ENCODE measurements at regions not wholly inside any gene's neighbourhood (a gene's known extent, or its start where the extent isn't known, plus 50 kb on each side); places are given as distances from the start of the nearest gene placed in this dataset.

DNA sequence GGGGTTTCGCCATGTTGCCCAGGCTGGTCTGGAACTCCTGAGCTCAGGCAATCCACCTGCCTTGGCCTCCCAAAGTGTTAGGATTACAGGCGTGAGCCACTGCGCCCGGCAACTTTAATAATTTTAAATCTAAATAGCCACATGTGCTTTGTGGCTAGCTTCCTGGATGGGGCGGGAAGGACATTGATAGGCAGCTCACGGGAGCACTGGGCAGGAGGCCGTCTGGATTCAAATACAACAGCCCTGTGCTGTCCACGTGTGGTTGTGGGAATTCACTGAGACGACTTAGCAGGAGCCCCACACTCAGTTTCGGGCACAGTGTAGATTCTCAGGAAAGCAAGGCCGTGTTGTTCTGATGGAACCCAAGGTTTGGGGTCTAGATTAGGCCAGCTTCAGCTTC lies 177.1 kb downstream of the ETS2 start:
- no peaks in the 10 kb centered on the region for H3K36me3 ChIP-seq
- H3K27me3 ChIP-seq, result no peaks in the 10 kb centered on the region
- H4K20me1 ChIP-seq, result no peaks in the 10 kb centered on the region
- H3K9ac ChIP-seq, result no peak overlapping the region
- no peaks in the 10 kb centered on the region for H3K9me3 ChIP-seq
- H3K4me1 ChIP-seq, result peaks cover 89% of the 10 kb centered on the region
- H3K4me3 ChIP-seq, result no peak overlapping the region
- peak overlapping the region; percentile 89 for H3K4me2 ChIP-seq
- peak overlapping the region; percentile 82 for H3K27ac ChIP-seq
- no peak for TF ChIP-seq Cebpa-rat (IDR thresholded peaks at IDR 0.05)

DNA sequence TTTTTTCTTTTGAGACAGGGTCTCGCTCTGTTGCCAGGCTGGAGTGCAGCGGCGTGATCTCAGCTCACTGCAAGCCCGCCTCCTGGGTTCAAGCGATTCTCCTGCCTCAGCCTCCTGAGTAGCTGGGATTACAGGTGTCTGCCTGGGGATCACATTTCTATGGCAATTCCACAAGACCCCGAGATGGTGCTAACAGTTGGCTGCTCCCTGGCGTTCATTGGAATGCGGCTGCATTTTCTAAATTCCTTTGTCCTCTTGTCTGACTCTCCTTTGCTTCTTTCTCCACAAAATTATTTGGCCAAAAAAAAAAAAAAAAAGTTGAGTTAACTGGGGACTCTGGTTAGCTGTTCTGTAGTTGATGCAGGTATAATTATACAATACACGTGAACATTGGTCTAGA lies 176.4 kb downstream of the ETS2 start:
- H3K4me3 ChIP-seq, result no peak overlapping the region
- H3K9ac ChIP-seq, result no peak overlapping the region
- H3K27ac ChIP-seq, result no peak overlapping the region
- H3K9me3 ChIP-seq, result no peaks in the 10 kb centered on the region
- no peaks in the 10 kb centered on the region for H3K27me3 ChIP-seq
- no peaks in the 10 kb centered on the region for H3K36me3 ChIP-seq
- H3K4me2 ChIP-seq, result peak overlapping the region; percentile 89
- no peak for TF ChIP-seq Cebpa-rat (IDR thresholded peaks at IDR 0.05)
- peaks cover 82% of the 10 kb centered on the region for H3K4me1 ChIP-seq
- H4K20me1 ChIP-seq, result no peaks in the 10 kb centered on the region

DNA sequence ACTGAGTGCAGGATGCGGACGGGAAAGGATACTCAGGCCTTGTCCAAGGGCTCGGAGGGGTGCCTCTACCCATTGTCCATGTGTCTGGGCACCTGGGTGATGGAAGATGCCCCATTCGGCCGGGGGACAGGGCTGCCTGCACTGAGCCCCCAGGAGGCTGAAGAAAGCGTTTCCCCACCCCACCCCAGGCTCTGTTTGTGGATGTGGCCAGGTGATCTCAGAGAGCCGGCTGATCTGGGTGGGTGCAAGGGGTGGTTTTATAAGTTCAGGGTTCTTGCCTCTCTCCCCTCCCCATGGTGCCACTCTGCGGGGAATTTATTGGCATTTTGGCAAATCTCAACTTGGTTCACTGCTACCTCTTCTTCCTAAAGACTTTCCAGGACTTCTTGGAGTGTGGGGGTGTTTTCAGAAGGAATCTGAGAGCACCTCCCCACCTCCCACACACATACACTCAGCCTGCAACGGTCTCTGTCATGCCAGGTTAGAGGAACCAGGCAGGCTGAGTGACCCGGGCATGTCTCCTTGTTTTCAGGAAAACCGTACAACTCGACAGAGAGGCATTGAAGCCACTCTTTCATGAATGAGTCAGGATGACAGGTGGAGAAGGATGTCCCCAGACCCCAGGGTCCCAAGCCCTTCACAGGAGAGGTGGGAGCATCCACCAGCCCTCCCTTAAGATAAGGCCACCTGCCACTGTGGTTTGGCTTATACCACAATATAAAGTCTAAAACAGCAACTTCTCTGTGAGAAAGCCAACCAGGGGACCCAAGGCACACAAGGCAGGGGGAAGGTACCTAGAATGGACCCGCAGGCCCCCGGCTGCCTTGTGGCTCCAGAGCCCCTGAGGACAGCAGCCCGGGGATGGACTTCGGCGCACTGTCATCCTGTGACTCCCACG lies 174.9 kb downstream of the ETS2 start:
- no peaks in the 10 kb centered on the region for H3K36me3 ChIP-seq
- TF ChIP-seq Cebpa-rat (IDR thresholded peaks at IDR 0.05), result no peak
- peak overlapping the region; percentile 35; the same call in 1 of the 2 replicates for H3K9ac ChIP-seq
- no peaks in the 10 kb centered on the region for H4K20me1 ChIP-seq
- peak overlapping the region; percentile 65 for H3K27ac ChIP-seq
- peak overlapping the region; percentile 89 for H3K4me2 ChIP-seq
- H3K9me3 ChIP-seq, result no peaks in the 10 kb centered on the region
- H3K4me1 ChIP-seq, result peaks cover 67% of the 10 kb centered on the region
- H3K27me3 ChIP-seq, result no peaks in the 10 kb centered on the region
- H3K4me3 ChIP-seq, result peak overlapping the region; percentile 12; the same call in 1 of the 2 replicates

DNA sequence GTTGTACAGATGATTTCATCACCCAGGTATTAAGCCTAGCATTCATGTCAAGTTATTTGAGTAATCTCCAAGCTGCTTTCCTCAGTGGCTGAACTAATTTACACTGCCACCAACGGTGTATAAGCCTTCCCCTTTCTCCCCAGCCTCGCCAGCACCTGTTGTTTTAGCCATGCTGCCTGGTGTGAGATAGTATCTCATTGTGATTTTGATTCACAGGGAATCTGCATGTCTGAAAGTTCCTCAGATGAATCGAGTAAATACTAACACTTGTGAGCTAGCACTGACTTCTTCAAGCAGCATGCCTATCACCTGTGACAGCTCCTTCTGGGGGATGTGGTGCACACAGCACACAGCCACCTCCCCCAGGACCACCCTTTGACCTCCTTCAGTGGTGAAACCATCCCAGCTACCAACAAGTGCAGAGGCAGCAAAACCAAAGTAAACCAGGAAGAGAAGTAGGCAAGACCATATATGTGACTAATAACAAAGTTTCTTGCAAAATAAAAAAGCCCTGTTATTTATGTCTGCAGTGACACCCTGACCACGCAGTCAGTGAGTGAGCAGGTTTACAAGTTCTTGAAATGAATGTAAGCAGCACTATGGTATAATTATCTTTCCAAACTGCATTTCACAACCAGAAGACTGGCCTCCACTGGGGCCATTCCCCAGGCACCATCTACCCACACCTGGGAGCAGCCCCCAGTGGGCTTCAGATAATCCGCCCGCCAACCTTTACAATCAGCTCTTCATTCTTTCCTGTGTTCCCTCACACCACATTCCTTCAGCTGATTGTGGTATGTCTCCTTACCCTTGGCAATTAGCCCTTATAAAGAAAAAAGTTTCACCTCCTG lies 173.8 kb downstream of the ETS2 start:
- H3K27ac ChIP-seq, result no peak overlapping the region
- no peaks in the 10 kb centered on the region for H4K20me1 ChIP-seq
- H3K4me1 ChIP-seq, result peaks cover 56% of the 10 kb centered on the region
- no peak overlapping the region for H3K9ac ChIP-seq
- H3K4me3 ChIP-seq, result no peak overlapping the region
- no peak for TF ChIP-seq Cebpa-rat (IDR thresholded peaks at IDR 0.05)
- peak overlapping the region; percentile 89 for H3K4me2 ChIP-seq
- no peaks in the 10 kb centered on the region for H3K27me3 ChIP-seq
- no peaks in the 10 kb centered on the region for H3K9me3 ChIP-seq
- H3K36me3 ChIP-seq, result no peaks in the 10 kb centered on the region

DNA sequence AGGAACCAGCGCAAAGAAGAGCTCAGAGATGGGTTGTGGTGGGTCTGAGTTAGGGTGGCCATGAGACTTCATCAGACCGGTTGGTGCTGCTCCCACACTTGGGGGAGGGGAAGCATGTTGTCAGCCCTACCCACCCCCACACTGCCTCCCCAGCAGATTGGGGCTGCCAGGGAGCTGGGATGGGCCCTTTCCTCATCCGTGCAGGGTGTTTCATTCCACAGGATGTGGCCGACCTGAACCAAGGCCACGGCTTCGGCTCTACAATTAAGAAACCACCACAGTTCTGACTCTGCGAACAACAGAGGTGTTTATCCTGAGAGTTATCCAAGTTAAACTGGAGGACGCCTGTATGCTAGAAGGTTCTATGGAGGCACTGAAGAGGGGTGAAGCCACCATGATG lies 171.2 kb downstream of the ETS2 start:
- Histone ChIP-seq H3K27ac (no peak overlapping the region), H4K20me1 (no peaks in the 10 kb centered on the region), H3K4me3 (no peak overlapping the region), H3K4me1 (peaks cover 30% of the 10 kb centered on the region), H3K9me3 (peaks cover 8% of the 10 kb centered on the region), H3K27me3 (no peaks in the 10 kb centered on the region), H3K9ac (no peak overlapping the region), H3K36me3 (no peaks in the 10 kb centered on the region), H3K4me2 (no peak overlapping the region)
- no peak for TF ChIP-seq Cebpa-rat (IDR thresholded peaks at IDR 0.05)

DNA sequence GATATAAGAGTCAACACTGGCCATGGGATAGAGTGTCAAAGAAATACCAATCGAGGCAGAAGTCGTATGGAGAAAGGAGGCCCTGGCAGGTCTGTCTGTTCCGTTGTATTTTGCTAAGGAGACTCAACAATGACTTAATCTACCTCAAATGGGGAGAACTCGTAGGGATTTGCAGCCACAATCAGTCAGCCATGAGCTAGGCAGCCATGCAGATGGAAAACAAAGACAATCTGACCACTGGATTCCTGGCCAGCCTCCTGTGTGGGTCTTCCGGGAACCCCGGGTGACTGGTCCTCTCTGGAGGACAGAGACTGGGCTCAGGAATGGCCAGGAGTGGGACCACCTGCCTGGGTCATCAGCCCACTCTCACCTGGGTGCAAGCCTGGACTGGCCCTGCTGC lies 167.8 kb downstream of the ETS2 start:
- peaks cover 8% of the 10 kb centered on the region for H3K9me3 ChIP-seq
- peaks cover 24% of the 10 kb centered on the region for H3K4me1 ChIP-seq
- H3K36me3 ChIP-seq, result no peaks in the 10 kb centered on the region
- H3K27me3 ChIP-seq, result no peaks in the 10 kb centered on the region
- H3K9ac ChIP-seq, result no peak overlapping the region
- no peak for TF ChIP-seq Cebpa-rat (IDR thresholded peaks at IDR 0.05)
- no peak overlapping the region for H3K4me2 ChIP-seq
- H3K27ac ChIP-seq, result no peak overlapping the region
- H3K4me3 ChIP-seq, result no peak overlapping the region
- no peaks in the 10 kb centered on the region for H4K20me1 ChIP-seq

DNA sequence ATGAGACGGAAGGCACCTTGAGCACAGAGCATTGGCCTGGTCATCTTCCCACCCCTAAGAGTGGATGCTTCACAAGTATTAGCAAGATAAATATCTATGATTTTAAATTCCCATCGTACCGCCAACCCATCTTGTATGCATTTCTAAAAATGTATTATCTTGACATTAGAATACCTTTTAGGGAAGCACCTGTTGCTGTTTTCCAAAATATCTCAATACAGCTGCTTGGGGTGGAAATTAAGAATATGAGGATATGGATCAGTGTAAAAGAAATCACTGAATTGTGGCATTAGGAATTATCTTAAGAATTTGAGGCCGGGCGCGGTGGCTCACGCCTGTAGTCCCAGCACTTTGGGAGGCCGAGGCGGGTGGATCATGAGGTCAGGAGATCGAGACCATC lies 166.3 kb downstream of the ETS2 start:
- Histone ChIP-seq H3K27ac (no peak overlapping the region), H3K9me3 (peaks cover 8% of the 10 kb centered on the region), H4K20me1 (no peaks in the 10 kb centered on the region), H3K4me3 (no peak overlapping the region), H3K9ac (no peak overlapping the region), H3K27me3 (no peaks in the 10 kb centered on the region), H3K4me2 (no peak overlapping the region), H3K4me1 (peaks cover 26% of the 10 kb centered on the region), H3K36me3 (no peaks in the 10 kb centered on the region)
- TF ChIP-seq Cebpa-rat (IDR thresholded peaks at IDR 0.05), result no peak

DNA sequence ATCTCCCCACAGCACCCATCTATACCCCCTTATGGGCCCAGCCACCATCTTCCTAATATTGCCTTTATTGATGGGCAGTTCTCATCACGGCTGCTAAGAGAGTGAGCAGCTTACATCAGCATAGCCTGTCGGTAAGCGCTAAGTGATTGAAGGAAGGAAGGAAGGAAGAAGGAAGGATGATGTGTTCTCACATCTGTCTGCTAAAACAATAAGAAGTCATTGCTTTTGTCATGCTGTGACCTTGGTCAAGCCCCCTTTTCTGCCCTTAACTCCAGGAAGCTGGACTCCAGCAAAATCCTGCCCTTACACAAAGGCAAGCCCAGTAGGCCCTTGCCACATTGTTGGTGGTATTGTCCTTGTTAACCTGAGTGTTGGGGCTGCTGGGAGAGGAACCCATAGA lies 165.0 kb downstream of the ETS2 start:
- Histone ChIP-seq H3K36me3 (no peaks in the 10 kb centered on the region), H3K27ac (0 out of 2 replicates have a peak overlapping the region, but pooled peaks have one; percentile 20), H3K9ac (no peak overlapping the region), H3K27me3 (no peaks in the 10 kb centered on the region), H3K4me2 (peak overlapping the region; percentile 54), H3K4me1 (peaks cover 26% of the 10 kb centered on the region), H3K4me3 (no peak overlapping the region), H4K20me1 (no peaks in the 10 kb centered on the region), H3K9me3 (peaks cover 8% of the 10 kb centered on the region)
- no peak for TF ChIP-seq Cebpa-rat (IDR thresholded peaks at IDR 0.05)

DNA sequence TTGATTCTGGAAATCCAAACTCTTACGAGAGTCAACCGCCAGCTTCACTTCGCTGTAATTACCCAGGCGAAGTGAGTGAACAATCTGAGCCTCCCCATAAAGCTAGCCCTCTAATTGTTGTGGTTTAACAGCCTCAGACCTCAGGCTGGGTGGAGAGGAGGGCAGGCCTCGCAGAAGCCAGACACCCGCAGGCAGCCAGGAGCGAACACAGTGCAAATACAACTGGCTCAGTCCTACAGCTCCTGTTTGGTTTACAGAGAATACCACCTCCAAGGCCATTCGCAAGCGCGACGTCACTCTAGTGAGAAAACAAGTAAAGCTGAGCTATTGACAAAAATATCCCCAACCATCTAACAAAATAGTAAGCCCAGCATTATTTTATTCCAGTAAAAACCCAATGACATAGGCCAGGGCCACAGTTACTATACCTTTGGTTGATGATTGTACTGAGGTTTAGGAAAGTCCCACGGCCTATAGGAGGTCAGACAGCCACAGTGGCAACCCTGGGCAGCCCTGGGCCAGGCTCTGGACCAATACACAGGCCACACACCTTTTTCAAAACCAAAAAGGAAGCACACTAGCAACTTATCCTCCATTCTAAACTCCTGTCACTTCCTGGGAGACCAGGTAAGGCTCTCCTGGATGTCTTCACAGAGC lies 163.3 kb downstream of the ETS2 start:
- H3K4me2 ChIP-seq, result peak overlapping the region; percentile 29; the same call in 1 of the 2 replicates
- H3K9me3 ChIP-seq, result peaks cover 8% of the 10 kb centered on the region
- peaks cover 26% of the 10 kb centered on the region for H3K4me1 ChIP-seq
- no peak for TF ChIP-seq Cebpa-rat (IDR thresholded peaks at IDR 0.05)
- no peaks in the 10 kb centered on the region for H3K36me3 ChIP-seq
- no peaks in the 10 kb centered on the region for H4K20me1 ChIP-seq
- no peak overlapping the region for H3K4me3 ChIP-seq
- no peak overlapping the region for H3K27ac ChIP-seq
- H3K9ac ChIP-seq, result no peak overlapping the region; the same call in 1 of the 2 replicates
- H3K27me3 ChIP-seq, result no peaks in the 10 kb centered on the region

All from BLaER1 (cell line).